H1 (cell line): ENCODE measurements at regions not wholly inside any gene's neighbourhood (a gene's known extent, or its start where the extent isn't known, plus 50 kb on each side); places are given as distances from the start of the nearest gene placed in this dataset.

Experiments
- CTCF ChIA-PET: fragments of 300-600 bp; sonication (Branson Sonifier 250); formaldehyde crosslinking; loops from one replicate; lab custom pipeline; 2021; ENCODE audit not compliant: partially characterized antibody; lab: Charles Lee
- POLR2A ChIA-PET: fragments of 300-600 bp; sonication (Branson Sonifier 250); formaldehyde crosslinking; loops from one replicate; lab custom pipeline; 2021; ENCODE audit warnings: inconsistent platforms; ENCODE audit not compliant: partially characterized antibody; lab: Charles Lee
- DNase-seq, 2 experiments: peaks; one replicate each; pipeline versions ENCODE4 v3.0.0 to v3.0.0-alpha.2; 2010 to 2022; ENCODE audit warnings: low spot score in 2 of 2, low read depth in 1 of 2, mixed read lengths in 1 of 2
- FAIRE-seq: peaks from 2 replicates; lab custom pipeline; 2011; peaks lifted over from hg19 to GRCh38; lab: Jason Lieb, UNC
- H2AFZ ChIP-seq: 2 replicates; pipeline ENCODE4 v1.8.1; 2012; ENCODE audit warnings: low read length, inconsistent platforms
- H2AK5ac ChIP-seq: 2 replicates; pipeline ENCODE4 v1.6.1; 2013; ENCODE audit warnings: low read depth, low read length
- H2BK120ac ChIP-seq: replicated peaks from 2 replicates; pipeline ENCODE3; 2013; ENCODE audit warnings: low read depth, low read length, inconsistent platforms
- H2BK12ac ChIP-seq: 2 replicates; pipeline ENCODE4 v1.6.1; 2013; ENCODE audit warnings: low read depth, low read length
- H2BK15ac ChIP-seq: 2 replicates; pipeline ENCODE4 v1.6.1; 2013; ENCODE audit warnings: low read length
- H2BK20ac ChIP-seq: 2 replicates; pipeline ENCODE4 v1.6.1; 2013; ENCODE audit warnings: low read length
- H2BK5ac ChIP-seq: 2 replicates; pipeline ENCODE4 v1.6.1; 2013; ENCODE audit warnings: low read depth, low read length
- H3K14ac ChIP-seq: 2 replicates; pipeline ENCODE4 v1.6.1; 2013; ENCODE audit warnings: inconsistent platforms; ENCODE audit not compliant: insufficient read length
- H3K18ac ChIP-seq: 2 replicates; pipeline ENCODE4 v1.6.1; 2013; ENCODE audit warnings: low read length; ENCODE audit errors: extremely low read depth
- H3K23ac ChIP-seq: 2 replicates; pipeline ENCODE4 v1.6.1; 2013; ENCODE audit warnings: inconsistent platforms; ENCODE audit not compliant: insufficient read length
- H3K23me2 ChIP-seq: 2 replicates; pipeline ENCODE4 v1.6.1; 2013; ENCODE audit warnings: low read depth, low read length
- H3K27ac ChIP-seq: 2 replicates; pipeline ENCODE4 v1.6.1; 2011; ENCODE audit warnings: low read depth, low read length, inconsistent platforms
- H3K27me3 ChIP-seq, 4 experiments: replicated peaks in 1 of 4; 1 replicate in 1 of 4; 2 replicates in 3 of 4; pipeline versions ENCODE4 v1.6.1 to v1.8.1; 2011 to 2013; ENCODE audit warnings: low read length in 3 of 4, mild to moderate bottlenecking in 3 of 4, inconsistent platforms in 2 of 4, mixed read lengths in 2 of 4, moderate library complexity in 1 of 4; ENCODE audit not compliant: control insufficient read depth in 3 of 4, insufficient read depth in 3 of 4; ENCODE audit errors: extremely low read depth in 1 of 4
- H3K36me3 ChIP-seq, 4 experiments: 2 replicates each; pipeline versions ENCODE4 v1.6.1 to v1.8.1; 2011 to 2013; ENCODE audit warnings: mild to moderate bottlenecking in 4 of 4, low read length in 3 of 4, moderate library complexity in 2 of 4, control low read depth in 1 of 4, inconsistent platforms in 1 of 4; ENCODE audit not compliant: insufficient read depth in 4 of 4, control insufficient read depth in 2 of 4
- H3K4ac ChIP-seq: replicated peaks from 2 replicates; pipeline ENCODE3; 2013; ENCODE audit warnings: low read length, low read depth, mixed read lengths, inconsistent platforms; ENCODE audit not compliant: insufficient read length
- H3K4me1 ChIP-seq, 4 experiments: replicated peaks in 1 of 4; 1 replicate in 1 of 4; 2 replicates in 3 of 4; pipeline versions ENCODE4 v1.6.1 to v1.8.1; 2011 to 2013; ENCODE audit warnings: low read length in 3 of 4, inconsistent platforms in 2 of 4, mixed read lengths in 1 of 4; ENCODE audit not compliant: insufficient read depth in 4 of 4, control insufficient read depth in 3 of 4
- H3K4me2 ChIP-seq, 2 experiments: 2 replicates each; pipeline versions ENCODE4 v1.6.1 to v1.8.1; 2011 to 2013; ENCODE audit warnings: low read depth in 2 of 2, low read length in 2 of 2, control low read depth in 1 of 2, inconsistent platforms in 1 of 2, mild to moderate bottlenecking in 1 of 2; ENCODE audit not compliant: insufficient read depth in 1 of 2
- H3K4me3 ChIP-seq, 4 experiments: fragments of 200-600, 300-600 bp in 1 of 4; sonication (generic), shearing (Covaris generic), sonication (Bioruptor Twin) in 1 of 4; 2 replicates each; pipeline versions ENCODE4 v1.5.1 to v1.8.1; 2011 to 2016; ENCODE audit warnings: low read length in 4 of 4, low read depth in 3 of 4, control low read depth in 2 of 4, inconsistent platforms in 2 of 4, mild to moderate bottlenecking in 2 of 4, mixed read lengths in 1 of 4, moderate library complexity in 1 of 4; ENCODE audit not compliant: insufficient read depth in 2 of 4; ENCODE audit errors: extremely low read depth in 1 of 4
- H3K56ac ChIP-seq: replicated peaks from 2 replicates; pipeline ENCODE3; 2013; ENCODE audit warnings: low read depth, mild to moderate bottlenecking, mixed read lengths, low read length, inconsistent platforms; ENCODE audit not compliant: insufficient read length
- H3K79me1 ChIP-seq: 2 replicates; pipeline ENCODE4 v1.6.1; 2013; ENCODE audit warnings: low read depth, low read length, control low read depth
- H3K79me2 ChIP-seq, 2 experiments: 2 replicates each; pipeline versions ENCODE4 v1.6.1 to v1.8.1; 2012 to 2013; ENCODE audit warnings: low read length in 2 of 2, mild to moderate bottlenecking in 2 of 2, inconsistent platforms in 1 of 2; ENCODE audit not compliant: insufficient read depth in 2 of 2, control insufficient read depth in 1 of 2
- H3K9ac ChIP-seq, 4 experiments: replicated peaks in 1 of 4; 1 replicate in 1 of 4; 2 replicates in 3 of 4; pipeline versions ENCODE4 v1.6.1 to v1.8.1; 2011 to 2013; ENCODE audit warnings: low read depth in 3 of 4, low read length in 3 of 4, control low read depth in 2 of 4, mild to moderate bottlenecking in 2 of 4, moderate library complexity in 2 of 4, inconsistent platforms in 1 of 4; ENCODE audit errors: extremely low read depth in 1 of 4
- H3K9me3 ChIP-seq, 2 experiments: 2 replicates each; pipeline versions ENCODE4 v1.6.1 to v1.8.1; 2012 to 2013; ENCODE audit warnings: mild to moderate bottlenecking in 2 of 2, moderate library complexity in 2 of 2, control low read depth in 1 of 2, inconsistent platforms in 1 of 2, low read depth in 1 of 2, low read length in 1 of 2, mixed read lengths in 1 of 2; ENCODE audit not compliant: insufficient read depth in 2 of 2
- H4K20me1 ChIP-seq, 2 experiments: replicated peaks in 1 of 2; 2 replicates each; pipeline versions ENCODE3 to v1.8.1; 2011 to 2013; ENCODE audit warnings: inconsistent platforms in 2 of 2, low read length in 2 of 2, mild to moderate bottlenecking in 1 of 2; ENCODE audit not compliant: insufficient read depth in 2 of 2, control insufficient read depth in 1 of 2
- H4K5ac ChIP-seq: 2 replicates; pipeline ENCODE4 v1.6.1; 2013; ENCODE audit warnings: low read length, low read depth, mixed read lengths, inconsistent platforms; ENCODE audit not compliant: insufficient read length
- H4K8ac ChIP-seq: 2 replicates; pipeline ENCODE4 v1.8.0; 2013; ENCODE audit warnings: mild to moderate bottlenecking, moderate library complexity, low read length, inconsistent platforms; ENCODE audit not compliant: insufficient read depth; ENCODE audit errors: extremely low read depth
- H4K91ac ChIP-seq: replicated peaks from 2 replicates; pipeline ENCODE3; 2013; ENCODE audit warnings: low read length, mixed read lengths, inconsistent platforms; ENCODE audit not compliant: insufficient read length
- CHD1 ChIP-seq: IDR thresholded peaks from 2 replicates; pipeline ENCODE4 v1.6.1; 2012; ENCODE audit warnings: low read depth, low read length, improper control_type of control experiment
- CTBP2 ChIP-seq: IDR thresholded peaks from 2 replicates; pipeline ENCODE4 v1.7.0; 2011; ENCODE audit warnings: borderline replicate concordance, mild to moderate bottlenecking, moderate library complexity, mixed read lengths, low read length; ENCODE audit not compliant: insufficient read depth, insufficient read length
- FOSL1 ChIP-seq: IDR thresholded peaks from 2 replicates; pipeline ENCODE4 v1.6.1; 2011; ENCODE audit warnings: mild to moderate bottlenecking, low read depth, low read length, moderate library complexity; ENCODE audit not compliant: insufficient read depth
- JUND ChIP-seq: IDR thresholded peaks from 2 replicates; pipeline ENCODE4 v1.6.1; 2011; ENCODE audit warnings: mild to moderate bottlenecking, improper control_type of control experiment, low read length
- KDM4A ChIP-seq: IDR thresholded peaks from one replicate; pipeline ENCODE4 v1.7.1; 2012; ENCODE audit warnings: low read depth, mild to moderate bottlenecking, moderate library complexity, low read length, inconsistent platforms; ENCODE audit not compliant: severe bottlenecking
- NANOG ChIP-seq: IDR thresholded peaks from 2 replicates; pipeline ENCODE4 v1.6.1; 2011; ENCODE audit warnings: low read length, low read depth, mild to moderate bottlenecking, inconsistent platforms; ENCODE audit not compliant: insufficient read depth, poor library complexity, severe bottlenecking
- NRF1 ChIP-seq: IDR thresholded peaks from 2 replicates; pipeline ENCODE4 v1.6.1; 2011; ENCODE audit warnings: mild to moderate bottlenecking, low read depth, low read length, improper control_type of control experiment
- POLR2AphosphoS5 ChIP-seq: IDR thresholded peaks from 2 replicates; pipeline ENCODE4 v1.6.1; 2011; ENCODE audit warnings: low read depth, low read length
- RAD21 ChIP-seq, 2 experiments: IDR thresholded peaks in 1 of 2; conservative IDR thresholded peaks in 1 of 2; 2 replicates each; pipeline ENCODE4 v1.6.1; 2011; ENCODE audit warnings: low read depth in 2 of 2, low read length in 2 of 2, improper control_type of control experiment in 1 of 2, inconsistent platforms in 1 of 2, mild to moderate bottlenecking in 1 of 2, moderate library complexity in 1 of 2
- SAP30 ChIP-seq: fragments of 300-600 bp; sonication (generic); IDR thresholded peaks from 2 replicates; pipeline ENCODE4 v1.7.1; 2012; ENCODE audit warnings: low read length, moderate library complexity, mild to moderate bottlenecking, inconsistent platforms; ENCODE audit not compliant: insufficient read depth, insufficient replicate concordance
- SP2 ChIP-seq: IDR thresholded peaks from 2 replicates; pipeline ENCODE4 v1.6.1; 2012; ENCODE audit warnings: mild to moderate bottlenecking, low read length, inconsistent platforms
- SP4 ChIP-seq: IDR thresholded peaks from 2 replicates; pipeline ENCODE4 v1.6.1; 2012; ENCODE audit warnings: low read length, inconsistent platforms
- TAF1 ChIP-seq: IDR thresholded peaks from 2 replicates; pipeline ENCODE4 v1.6.1; 2011; ENCODE audit warnings: mild to moderate bottlenecking, low read depth, low read length
- TBP ChIP-seq: IDR thresholded peaks from 2 replicates; pipeline ENCODE4 v1.6.1; 2011; ENCODE audit warnings: low read depth, low read length, improper control_type of control experiment
- TCF12 ChIP-seq: IDR thresholded peaks from 2 replicates; pipeline ENCODE4 v1.6.1; 2011; ENCODE audit warnings: low read depth, mild to moderate bottlenecking, low read length
- WGBS, 2 experiments: shearing (Covaris generic) in 1 of 2; methylation state at CpG; one replicate each; pipeline versions ENCODE4 v1.1.6 to v1.1.7; 2013 to 2015; ENCODE audit warnings: low lambda C conversion rate in 2 of 2, mixed read lengths in 2 of 2, inconsistent platforms in 1 of 2, low coverage in 1 of 2, missing lambda C conversion rate in 1 of 2; ENCODE audit not compliant: insufficient replicate concordance in 2 of 2, insufficient coverage in 1 of 2, insufficient read length in 1 of 2; ENCODE audit errors: extremely low coverage in 1 of 2, missing lambda C conversion rate in 1 of 2; 5-methylcytosine and 5-hydroxymethylcytosine counted together

- no peak overlapping the region for H3K18ac ChIP-seq
- no peak overlapping the region for H3K56ac ChIP-seq
- no peak overlapping the region for H2BK12ac ChIP-seq
- H3K14ac ChIP-seq = no peak overlapping the region
- no peak overlapping the region for H2AK5ac ChIP-seq
- H2BK15ac ChIP-seq = no peak overlapping the region
- ChIA-PET POLR2A (no interaction called here), CTCF (no interaction called here)
- DNase-seq (no peak), FAIRE-seq (no peak)
- TF ChIP-seq NRF1 (no peak), TCF12 (no peak), SP2 (no peak), RAD21 (IDR thresholded peaks at IDR 0.05 in 1 of 2, conservative IDR thresholded peaks at IDR 0.05 in 1 of 2; ENCODE audit: low read depth in 2 of 2, low read length in 2 of 2) (no peak), CHD1 (no peak), KDM4A (no peak), FOSL1 (no peak), POLR2AphosphoS5 (no peak), NANOG (no peak), TAF1 (no peak), SP4 (no peak), SAP30 (no peak), TBP (no peak), CTBP2 (no peak), JUND (no peak)
- H4K20me1 ChIP-seq = no peaks in the 10 kb centered on the region
- H2BK5ac ChIP-seq = no peak overlapping the region
- no peaks in the 10 kb centered on the region for H3K9me3 ChIP-seq
- peaks cover 0 to 8% (median 4%) of the 10 kb centered on the region in 4 experiments; a peak in 4 of 7 replicates for H3K4me1 ChIP-seq
- H3K23me2 ChIP-seq = no peaks in the 10 kb centered on the region
- H3K79me1 ChIP-seq = no peaks in the 10 kb centered on the region
- H3K27ac ChIP-seq = no peak overlapping the region
- no peaks in the 10 kb centered on the region for H3K36me3 ChIP-seq
- H3K23ac ChIP-seq = no peak overlapping the region
- no peak overlapping the region for H3K4ac ChIP-seq
- no peak overlapping the region for H2AFZ ChIP-seq
- no peak overlapping the region for H4K5ac ChIP-seq
- H3K4me3 ChIP-seq = no peak overlapping the region
- no peaks in the 10 kb centered on the region; a peak in 1 of 7 replicates for H3K27me3 ChIP-seq
- no peak overlapping the region for H4K91ac ChIP-seq
- H2BK20ac ChIP-seq = no peak overlapping the region
- H2BK120ac ChIP-seq = no peak overlapping the region
- WGBS, 2 experiments = 97% methylated on average over 5 of the region's 5 CpGs; no CpG with 5 or more reads in 1 of the 2 experiments
- H3K4me2 ChIP-seq = no peak overlapping the region
- H3K9ac ChIP-seq = no peak overlapping the region
- H3K79me2 ChIP-seq = no peaks in the 10 kb centered on the region
- H4K8ac ChIP-seq = no peak overlapping the region
Observed at GRCh38 chr13:109670776-109671175, 115.6 kb downstream of the IRS2 start.
